K562 (cell line): ENCODE measurements at regions not wholly inside any gene's neighbourhood (a gene's known extent, or its start where the extent isn't known, plus 50 kb on each side); places are given as distances from the start of the nearest gene placed in this dataset.

Experiments
- ELF1 ChIP-seq: fragments of 200-800 bp; sonication (Bioruptor generic); IDR thresholded peaks from 2 replicates; pipeline ENCODE4 v1.6.1; 2016; ENCODE audit warnings: missing genetic modification characterization, missing compliant biosample characterization
- FOXK1 ChIP-seq: sonication (generic); formaldehyde crosslinking; IDR thresholded peaks from 2 replicates; pipeline ENCODE4 v1.8.0; 2022; ENCODE audit warnings: missing genetic modification reagents, mild to moderate bottlenecking, borderline replicate concordance
- GTF2F1 ChIP-seq: IDR thresholded peaks from 2 replicates; pipeline ENCODE4 v1.6.1; 2011; ENCODE audit warnings: low read depth, low read length, improper control_type of control experiment
- HMG20B ChIP-seq: fragments of 250-450 bp; sonication (Bioruptor Pico); IDR thresholded peaks from 2 replicates; pipeline ENCODE4 v1.5.0; 2021; ENCODE audit warnings: mild to moderate bottlenecking
- IFI16 ChIP-seq: fragments of 250-450 bp; sonication (Bioruptor Pico); IDR thresholded peaks from 2 replicates; pipeline ENCODE4 v2.1.2; 2022; ENCODE audit warnings: mild to moderate bottlenecking, inconsistent platforms
- KLF16 ChIP-seq: IDR thresholded peaks from 2 replicates; pipeline ENCODE4 v1.6.1; 2016; ENCODE audit warnings: antibody characterized with exemption
- MYNN ChIP-seq, 2 experiments: sonication (generic); formaldehyde crosslinking in 1 of 2; IDR thresholded peaks; 2 replicates each; pipeline versions ENCODE4 v1.5.0 to v1.6.1; 2016 to 2020; ENCODE audit warnings: antibody characterized with exemption in 1 of 2, missing genetic modification reagents in 1 of 2
- OTX1 ChIP-seq: fragments of 450-650 bp; formaldehyde crosslinking; IDR thresholded peaks from 2 replicates; pipeline ENCODE4 v1.4.0; 2022; ENCODE audit warnings: mild to moderate bottlenecking
- PHB ChIP-seq: fragments of 250-450 bp; sonication (Bioruptor Pico); IDR thresholded peaks from 2 replicates; pipeline ENCODE4 v1.5.0; 2021
- RBM34 ChIP-seq: fragments of 200-400 bp; formaldehyde crosslinking; IDR thresholded peaks from 2 replicates; pipeline ENCODE4 v1.6.1; 2018; ENCODE audit warnings: low read length, borderline replicate concordance; ENCODE audit not compliant: insufficient read depth
- SPI1 ChIP-seq: IDR thresholded peaks from 2 replicates; pipeline ENCODE4 v1.6.1; 2011; ENCODE audit warnings: low read depth, low read length, control low read depth, borderline replicate concordance
- SRF ChIP-seq, 2 experiments: fragments of 250-450, 450-650 bp in 1 of 2; sonication (Bioruptor Pico) in 1 of 2; sonication (generic) in 1 of 2; formaldehyde crosslinking; IDR thresholded peaks; 2 replicates each; pipeline versions ENCODE4 v1.5.0 to v1.5.1; 2020 to 2022; ENCODE audit warnings: mild to moderate bottlenecking in 1 of 2, missing genetic modification reagents in 1 of 2
- XRCC3 ChIP-seq: fragments of 450-650 bp; IDR thresholded peaks from 2 replicates; pipeline ENCODE4 v1.6.1; 2017; ENCODE audit warnings: mild to moderate bottlenecking, moderate library complexity
- ZEB2 ChIP-seq: fragments of 450-650 bp; IDR thresholded peaks from 2 replicates; pipeline ENCODE4 v1.6.1; 2016
- ZNF586 ChIP-seq: fragments of 450-650 bp; formaldehyde crosslinking; conservative IDR thresholded peaks from 2 replicates; pipeline ENCODE4 v1.4.0; 2020; ENCODE audit warnings: mild to moderate bottlenecking, moderate library complexity
- TF ChIP-seq, protein P1 (sequence below): sonication (generic); formaldehyde crosslinking; IDR thresholded peaks from 2 replicates; pipeline ENCODE4 v1.8.0; 2022; ENCODE audit warnings: missing genetic modification reagents, mild to moderate bottlenecking, moderate library complexity, borderline replicate concordance
- TF ChIP-seq, protein P2 (sequence below): IDR thresholded peaks from 2 replicates; pipeline ENCODE4 v1.6.1; 2016; ENCODE audit warnings: missing genetic modification characterization, missing compliant biosample characterization
- TF ChIP-seq, protein P3 (sequence below), 2 experiments: fragments of 200-800 bp in 1 of 2; sonication (Bioruptor generic) in 1 of 2; sonication (generic) in 1 of 2; formaldehyde crosslinking in 1 of 2; IDR thresholded peaks in 1 of 2; conservative IDR thresholded peaks in 1 of 2; 2 replicates each; pipeline versions ENCODE4 v1.5.0 to v1.6.1; 2016 to 2020; ENCODE audit warnings: missing compliant biosample characterization in 1 of 2, missing genetic modification characterization in 1 of 2, missing genetic modification reagents in 1 of 2

DNA sequence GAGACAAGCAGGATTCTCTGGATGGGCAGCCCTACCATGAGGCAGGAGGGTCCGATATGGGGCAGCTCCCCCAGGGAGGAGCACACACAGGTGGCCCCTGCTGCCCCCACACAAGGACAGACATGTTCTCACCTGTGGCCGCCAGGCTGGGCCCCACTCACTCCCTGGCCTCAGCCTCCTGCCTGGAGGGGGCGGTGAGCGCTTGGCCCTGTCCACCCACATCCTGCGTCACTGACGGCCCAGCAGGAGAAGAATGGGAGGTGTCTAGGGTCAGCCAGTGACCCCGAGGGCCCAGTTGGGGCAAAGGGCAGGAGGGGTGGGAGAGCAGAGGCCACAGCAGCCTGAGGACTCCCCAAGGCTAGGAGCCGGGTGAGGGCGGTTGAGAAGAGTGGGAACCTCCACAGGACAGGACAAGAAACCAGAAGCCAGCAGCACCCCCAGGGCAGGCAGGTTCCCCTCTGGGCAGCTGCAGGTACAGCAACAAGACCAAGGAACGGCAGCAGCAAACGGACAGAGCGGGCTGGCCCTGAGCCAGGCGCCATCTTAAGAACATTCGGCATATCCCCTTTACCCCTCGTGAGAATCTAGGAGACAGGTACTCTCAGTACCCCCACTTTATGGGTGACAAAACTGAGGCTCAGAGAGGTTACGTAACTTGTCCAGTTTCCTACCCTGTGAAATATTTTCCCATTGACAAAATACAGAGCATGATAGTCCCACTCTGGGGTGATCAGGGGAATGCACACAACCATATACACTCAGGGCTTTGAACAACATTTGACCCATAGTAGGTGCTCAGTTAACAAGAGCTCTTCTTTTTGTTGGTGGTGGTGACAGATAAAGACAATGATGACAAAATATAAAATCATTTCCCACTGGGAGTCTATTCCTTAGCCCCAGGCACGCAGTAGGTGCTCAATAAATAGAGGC, 74.3 kb downstream of the NCOR2 start (continued):
- TF ChIP-seq MYNN (IDR thresholded peaks at IDR 0.05) = no peak
- no peak for TF ChIP-seq MYNN (CRISPR knock-in tag; IDR thresholded peaks at IDR 0.05)
- TF ChIP-seq, protein P1, sequence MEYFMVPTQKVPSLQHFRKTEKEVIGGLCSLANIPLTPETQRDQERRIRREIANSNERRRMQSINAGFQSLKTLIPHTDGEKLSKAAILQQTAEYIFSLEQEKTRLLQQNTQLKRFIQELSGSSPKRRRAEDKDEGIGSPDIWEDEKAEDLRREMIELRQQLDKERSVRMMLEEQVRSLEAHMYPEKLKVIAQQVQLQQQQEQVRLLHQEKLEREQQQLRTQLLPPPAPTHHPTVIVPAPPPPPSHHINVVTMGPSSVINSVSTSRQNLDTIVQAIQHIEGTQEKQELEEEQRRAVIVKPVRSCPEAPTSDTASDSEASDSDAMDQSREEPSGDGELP (CRISPR knock-in tag) = 0 out of 2 replicates have a peak, but pooled peaks have one; percentile 11
- no peak for TF ChIP-seq SRF (CRISPR knock-in tag; IDR thresholded peaks at IDR 0.05)
- no peak for TF ChIP-seq OTX1 (CRISPR knock-in tag)
- TF ChIP-seq ZEB2 = no peak
- TF ChIP-seq KLF16 = no peak
- TF ChIP-seq SPI1 = no peak
- no peak for TF ChIP-seq ELF1 (tag)
- TF ChIP-seq IFI16 (CRISPR knock-in tag) = no peak
- TF ChIP-seq XRCC3 = no peak
- TF ChIP-seq HMG20B (CRISPR knock-in tag) = no peak
- TF ChIP-seq, protein P2, sequence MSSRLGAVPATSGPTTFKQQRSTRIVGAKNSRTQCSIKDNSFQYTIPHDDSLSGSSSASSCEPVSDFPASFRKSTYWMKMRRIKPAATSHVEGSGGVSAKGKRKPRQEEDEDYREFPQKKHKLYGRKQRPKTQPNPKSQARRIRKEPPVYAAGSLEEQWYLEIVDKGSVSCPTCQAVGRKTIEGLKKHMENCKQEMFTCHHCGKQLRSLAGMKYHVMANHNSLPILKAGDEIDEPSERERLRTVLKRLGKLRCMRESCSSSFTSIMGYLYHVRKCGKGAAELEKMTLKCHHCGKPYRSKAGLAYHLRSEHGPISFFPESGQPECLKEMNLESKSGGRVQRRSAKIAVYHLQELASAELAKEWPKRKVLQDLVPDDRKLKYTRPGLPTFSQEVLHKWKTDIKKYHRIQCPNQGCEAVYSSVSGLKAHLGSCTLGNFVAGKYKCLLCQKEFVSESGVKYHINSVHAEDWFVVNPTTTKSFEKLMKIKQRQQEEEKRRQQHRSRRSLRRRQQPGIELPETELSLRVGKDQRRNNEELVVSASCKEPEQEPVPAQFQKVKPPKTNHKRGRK = no peak
- TF ChIP-seq PHB = no peak
- no peak for TF ChIP-seq ZNF586
- no peak for TF ChIP-seq RBM34
- no peak for TF ChIP-seq FOXK1 (CRISPR knock-in tag)
- TF ChIP-seq, protein P3, sequence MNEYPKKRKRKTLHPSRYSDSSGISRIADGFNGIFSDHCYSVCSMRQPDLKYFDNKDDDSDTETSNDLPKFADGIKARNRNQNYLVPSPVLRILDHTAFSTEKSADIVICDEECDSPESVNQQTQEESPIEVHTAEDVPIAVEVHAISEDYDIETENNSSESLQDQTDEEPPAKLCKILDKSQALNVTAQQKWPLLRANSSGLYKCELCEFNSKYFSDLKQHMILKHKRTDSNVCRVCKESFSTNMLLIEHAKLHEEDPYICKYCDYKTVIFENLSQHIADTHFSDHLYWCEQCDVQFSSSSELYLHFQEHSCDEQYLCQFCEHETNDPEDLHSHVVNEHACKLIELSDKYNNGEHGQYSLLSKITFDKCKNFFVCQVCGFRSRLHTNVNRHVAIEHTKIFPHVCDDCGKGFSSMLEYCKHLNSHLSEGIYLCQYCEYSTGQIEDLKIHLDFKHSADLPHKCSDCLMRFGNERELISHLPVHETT (CRISPR knock-in tag; conservative IDR thresholded peaks at IDR 0.05 in 1 of 2, IDR thresholded peaks at IDR 0.05 in 1 of 2) = no peak
- TF ChIP-seq GTF2F1 = no peak
